K562 (cell line): ENCODE measurements at regions not wholly inside any gene's neighbourhood (a gene's known extent, or its start where the extent isn't known, plus 50 kb on each side); places are given as distances from the start of the nearest gene placed in this dataset.

Source experiments
- ATF3 ChIP-seq, 2 experiments: fragments of 450-650 bp in 1 of 2; sonication (generic) in 1 of 2; formaldehyde crosslinking in 1 of 2; IDR thresholded peaks in 1 of 2; conservative IDR thresholded peaks in 1 of 2; 2 replicates each; pipeline versions ENCODE4 v1.6.1 to v1.8.1; 2016 to 2023; ENCODE audit warnings: mild to moderate bottlenecking in 2 of 2, moderate library complexity in 2 of 2, inconsistent platforms in 1 of 2, missing genetic modification reagents in 1 of 2
- EGR1 ChIP-seq: fragments of 450-650 bp; conservative IDR thresholded peaks from 2 replicates; pipeline ENCODE4 v1.6.1; 2017; ENCODE audit warnings: mild to moderate bottlenecking

- TF ChIP-seq ATF3 (IDR thresholded peaks at IDR 0.05): no peak
- TF ChIP-seq ATF3 (CRISPR knock-in tag; conservative IDR thresholded peaks at IDR 0.05): no peak
- no peak for TF ChIP-seq EGR1
These were observed 438.5 kb upstream of the NUDT12 start for GRCh38 chr5:104001136-104001535.
